IMR-90 (cell line): ENCODE measurements at regions not wholly inside any gene's neighbourhood (a gene's known extent, or its start where the extent isn't known, plus 50 kb on each side); places are given as distances from the start of the nearest gene placed in this dataset.

ENCODE experiments used
- ATAC-seq: fragments of 200-7000 bp; cut with Tn5 transposase; 2 replicates; pipeline ENCODE4 v1.9.1; 2020; ENCODE audit warnings: low read depth, mild to moderate bottlenecking, moderate library complexity
- BruUV-seq: library from RNA; stranded (reverse); fragments of 400-500 nt; replicated peaks from 2 replicates; lab custom pipeline; 2021; lab: Mats Ljungman, UMichigan
- CTCF ChIA-PET: fragments of 300-600 bp; formaldehyde crosslinking; extraction: SDS; loops from one replicate; lab custom pipeline; 2021; ENCODE audit warnings: antibody characterized with exemption; lab: Yijun Ruan, JAX
- POLR2A ChIA-PET: fragments of 300-600 bp; sonication (Branson Sonifier 250); formaldehyde crosslinking; loops from one replicate; lab custom pipeline; 2022; ENCODE audit warnings: antibody characterized with exemption; ENCODE audit not compliant: unreplicated experiment; lab: Charles Lee
- DNase-seq: peaks from one replicate; pipeline ENCODE4 v3.0.0; 2013
- H2AFZ ChIP-seq: replicated peaks from 2 replicates; pipeline ENCODE3; 2013; ENCODE audit warnings: low read length, mild to moderate bottlenecking; ENCODE audit not compliant: poor library complexity
- H2AK5ac ChIP-seq: 2 replicates; pipeline ENCODE4 v1.6.1; 2013; ENCODE audit warnings: low read depth, low read length, inconsistent platforms
- H2AK9ac ChIP-seq: replicated peaks from 2 replicates; pipeline ENCODE3; 2013; ENCODE audit warnings: mild to moderate bottlenecking, low read depth, low read length, moderate library complexity; ENCODE audit not compliant: poor library complexity
- H2BK120ac ChIP-seq: 2 replicates; pipeline ENCODE4 v1.6.1; 2013; ENCODE audit warnings: low read depth, low read length, inconsistent platforms
- H2BK15ac ChIP-seq: 3 replicates; pipeline ENCODE4 v1.6.1; 2013; ENCODE audit warnings: low read depth, low read length, inconsistent platforms
- H2BK20ac ChIP-seq: 2 replicates; pipeline ENCODE4 v1.6.1; 2013; ENCODE audit warnings: low read depth, mild to moderate bottlenecking, inconsistent platforms, low read length, moderate library complexity
- H2BK5ac ChIP-seq: 2 replicates; pipeline ENCODE4 v1.6.1; 2013; ENCODE audit warnings: mild to moderate bottlenecking, low read depth, low read length, inconsistent platforms; ENCODE audit not compliant: poor library complexity, severe bottlenecking
- H3K14ac ChIP-seq: replicated peaks from 2 replicates; pipeline ENCODE4 v1.6.1; 2013; ENCODE audit warnings: low read depth, low read length, inconsistent platforms
- H3K18ac ChIP-seq: 2 replicates; pipeline ENCODE4 v1.6.1; 2013; ENCODE audit warnings: low read depth, low read length, control low read depth
- H3K23ac ChIP-seq: 2 replicates; pipeline ENCODE4 v1.6.1; 2013; ENCODE audit warnings: low read depth, low read length, inconsistent platforms
- H3K27ac ChIP-seq: 2 replicates; pipeline ENCODE4 v1.5.1; 2013; ENCODE audit warnings: mild to moderate bottlenecking, control low read depth, low read length; ENCODE audit not compliant: insufficient read depth
- H3K27me3 ChIP-seq: 2 replicates; pipeline ENCODE4 v1.6.1; 2013; ENCODE audit warnings: low read length; ENCODE audit not compliant: control insufficient read depth, insufficient read depth
- H3K36me3 ChIP-seq: 2 replicates; pipeline ENCODE4 v1.6.1; 2013; ENCODE audit warnings: low read length, mixed read lengths; ENCODE audit not compliant: control insufficient read depth, insufficient read depth
- H3K4ac ChIP-seq: 2 replicates; pipeline ENCODE4 v1.6.1; 2013; ENCODE audit warnings: low read depth, low read length, inconsistent platforms
- H3K4me1 ChIP-seq: 2 replicates; pipeline ENCODE4 v1.6.1; 2013; ENCODE audit warnings: low read length, mixed read lengths; ENCODE audit not compliant: control insufficient read depth, insufficient read depth
- H3K4me2 ChIP-seq: 2 replicates; pipeline ENCODE4 v1.6.1; 2013; ENCODE audit warnings: low read depth, mild to moderate bottlenecking, control low read depth, low read length, moderate library complexity
- H3K4me3 ChIP-seq: 2 replicates; pipeline ENCODE4 v1.5.1; 2013; ENCODE audit warnings: low read depth, mild to moderate bottlenecking, control low read depth, low read length, moderate library complexity; ENCODE audit not compliant: insufficient read depth
- H3K56ac ChIP-seq: 2 replicates; pipeline ENCODE4 v1.6.1; 2013; ENCODE audit warnings: low read length, inconsistent platforms; ENCODE audit not compliant: insufficient read depth; ENCODE audit errors: extremely low read depth
- H3K79me1 ChIP-seq, 2 experiments: 2 replicates each; pipeline ENCODE4 v1.6.1; 2013; ENCODE audit warnings: low read length in 2 of 2, inconsistent platforms in 1 of 2, low read depth in 1 of 2
- H3K9ac ChIP-seq: 2 replicates; pipeline ENCODE4 v1.6.1; 2013; ENCODE audit warnings: low read depth, low read length, control low read depth
- H3K9me1 ChIP-seq: 2 replicates; pipeline ENCODE4 v1.6.1; 2013; ENCODE audit warnings: low read length, inconsistent platforms; ENCODE audit not compliant: insufficient read depth
- H3K9me3 ChIP-seq: 2 replicates; pipeline ENCODE4 v1.6.1; 2013; ENCODE audit warnings: low read length; ENCODE audit not compliant: control insufficient read depth, insufficient read depth
- H4K20me1 ChIP-seq: 2 replicates; pipeline ENCODE4 v1.6.1; 2013; ENCODE audit warnings: low read length, inconsistent platforms; ENCODE audit not compliant: insufficient read depth
- H4K5ac ChIP-seq: 2 replicates; pipeline ENCODE4 v1.6.1; 2013; ENCODE audit warnings: mild to moderate bottlenecking, low read depth, low read length, control low read depth
- H4K8ac ChIP-seq, 2 experiments: 2 replicates each; pipeline ENCODE4 v1.6.1; 2013; ENCODE audit warnings: low read depth in 2 of 2, low read length in 2 of 2, control low read depth in 1 of 2, inconsistent platforms in 1 of 2
- H4K91ac ChIP-seq: 2 replicates; pipeline ENCODE4 v1.6.1; 2013; ENCODE audit warnings: low read depth, low read length, inconsistent platforms; ENCODE audit not compliant: insufficient read depth
- BHLHE40 ChIP-seq: fragments of 150-350 bp; IDR thresholded peaks from 2 replicates; pipeline ENCODE4 v1.6.1; 2016; ENCODE audit warnings: mild to moderate bottlenecking, low read depth, low read length
- CEBPB ChIP-seq: IDR thresholded peaks from 2 replicates; pipeline ENCODE4 v1.6.1; 2012; ENCODE audit warnings: low read depth, low read length, improper control_type of control experiment
- CHD1 ChIP-seq: IDR thresholded peaks from 2 replicates; pipeline ENCODE4 v1.6.1; 2012; ENCODE audit warnings: low read depth, low read length, improper control_type of control experiment
- FOS ChIP-seq: fragments of 150-350 bp; IDR thresholded peaks from 2 replicates; pipeline ENCODE4 v1.6.1; 2016; ENCODE audit warnings: low read depth, low read length
- MAFK ChIP-seq: IDR thresholded peaks from 2 replicates; pipeline ENCODE4 v1.6.1; 2012; ENCODE audit warnings: low read depth, low read length, improper control_type of control experiment
- MAZ ChIP-seq: IDR thresholded peaks from 2 replicates; pipeline ENCODE4 v1.6.1; 2012; ENCODE audit warnings: low read depth, mild to moderate bottlenecking, low read length, improper control_type of control experiment, moderate library complexity, borderline replicate concordance
- NFE2L2 ChIP-seq: fragments of 150-350 bp; IDR thresholded peaks from 2 replicates; pipeline ENCODE4 v1.6.1; 2016; ENCODE audit warnings: low read depth, mild to moderate bottlenecking, low read length
- RFX5 ChIP-seq: IDR thresholded peaks from 2 replicates; pipeline ENCODE4 v1.8.0; 2012; ENCODE audit warnings: low read depth, mild to moderate bottlenecking, low read length, moderate library complexity
- SMC3 ChIP-seq: fragments of 150-350 bp; IDR thresholded peaks from 2 replicates; pipeline ENCODE4 v1.6.1; 2016; ENCODE audit warnings: low read depth, mild to moderate bottlenecking, antibody characterized with exemption, low read length, moderate library complexity
- WGBS, 2 experiments: methylation state at CpG; one replicate each; pipeline versions ENCODE4 v1.1.5 to v1.1.7; 2013; ENCODE audit warnings: missing lambda C conversion rate in 2 of 2; ENCODE audit not compliant: insufficient read length in 1 of 2; ENCODE audit errors: extremely low coverage in 2 of 2; 5-methylcytosine and 5-hydroxymethylcytosine counted together
- dilution Hi-C: fragments of 300-500 bp; cut with HindIII; formaldehyde crosslinking; loops from one replicate; pipeline ENCODE4 v1.14.3; 2018; ENCODE audit warnings: low sequenced_read_pairs; ENCODE audit not compliant: unreplicated experiment
- in situ Hi-C: fragments of 300-500 bp; cut with MboI; formaldehyde crosslinking; loops from 3 replicates; pipeline ENCODE4 v1.14.3; 2019; ENCODE audit warnings: low sequenced_read_pairs, inconsistent platforms, mixed read lengths
- intact Hi-C: fragments of 100-400 bp; cut with micrococcal nuclease; formaldehyde crosslinking; loops from 2 replicates; pipeline ENCODE4 v1.10.0; 2022
- TF ChIP-seq, protein P1 (sequence below): fragments of 150-350 bp; IDR thresholded peaks from 2 replicates; pipeline ENCODE4 v1.6.1; 2016; ENCODE audit warnings: low read depth, mild to moderate bottlenecking, low read length, moderate library complexity, borderline replicate concordance
- TF ChIP-seq, protein P2 (sequence below): fragments of 150-350 bp; IDR thresholded peaks from 2 replicates; pipeline ENCODE4 v1.6.1; 2017; ENCODE audit warnings: mild to moderate bottlenecking, antibody characterized with exemption, low read length, low read depth
- TF ChIP-seq, protein P3 (sequence below): conservative IDR thresholded peaks from 2 replicates; pipeline ENCODE4 v1.5.1; 2012; ENCODE audit warnings: mild to moderate bottlenecking, low read depth, low read length, improper control_type of control experiment

DNA sequence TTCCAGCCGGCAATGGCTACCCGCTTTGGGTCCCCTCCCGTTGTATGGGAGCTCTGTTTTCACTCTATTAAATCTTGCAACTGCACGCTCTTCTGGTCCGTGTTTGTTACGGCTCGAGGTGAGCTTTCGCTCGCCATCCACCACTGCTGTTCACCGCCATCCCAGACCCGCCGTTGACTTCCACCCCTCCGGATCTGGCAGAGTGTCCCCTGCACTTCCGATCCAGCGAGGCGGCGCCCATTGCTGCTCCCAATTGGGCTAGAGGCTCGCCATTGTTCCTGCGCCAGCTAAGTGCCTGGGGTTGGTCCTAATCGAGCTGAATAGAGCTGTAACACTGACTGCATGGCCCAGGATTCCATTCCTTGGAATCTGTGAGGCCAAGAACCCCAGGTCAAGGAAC, 359.9 kb downstream of the CTTN start:
- H4K20me1 ChIP-seq: no peaks in the 10 kb centered on the region; the same call in none of the 2 replicates
- H3K4me2 ChIP-seq: no peak overlapping the region
- H3K27ac ChIP-seq: no peak overlapping the region
- no peak overlapping the region for H3K56ac ChIP-seq
- DNase-seq: no peak
- H3K4me1 ChIP-seq: no peaks in the 10 kb centered on the region
- intact Hi-C loops: no loop called here
- H2BK20ac ChIP-seq: no peak overlapping the region
- H3K36me3 ChIP-seq: no peaks in the 10 kb centered on the region
- H3K27me3 ChIP-seq: no peaks in the 10 kb centered on the region; the same call in 1 of the 2 replicates
- WGBS, 2 experiments: 81% methylated on average over 17 of the region's 20 CpGs; no CpG with 5 or more reads in 1 of the 2 experiments
- no peak overlapping the region for H4K8ac ChIP-seq
- H3K4ac ChIP-seq: no peak overlapping the region
- no peak overlapping the region for H2BK15ac ChIP-seq
- ChIA-PET POLR2A (no interaction called here), CTCF (no interaction called here)
- BruUV-seq: no TSS peak
- H4K91ac ChIP-seq: no peak overlapping the region
- TF ChIP-seq, protein P1, sequence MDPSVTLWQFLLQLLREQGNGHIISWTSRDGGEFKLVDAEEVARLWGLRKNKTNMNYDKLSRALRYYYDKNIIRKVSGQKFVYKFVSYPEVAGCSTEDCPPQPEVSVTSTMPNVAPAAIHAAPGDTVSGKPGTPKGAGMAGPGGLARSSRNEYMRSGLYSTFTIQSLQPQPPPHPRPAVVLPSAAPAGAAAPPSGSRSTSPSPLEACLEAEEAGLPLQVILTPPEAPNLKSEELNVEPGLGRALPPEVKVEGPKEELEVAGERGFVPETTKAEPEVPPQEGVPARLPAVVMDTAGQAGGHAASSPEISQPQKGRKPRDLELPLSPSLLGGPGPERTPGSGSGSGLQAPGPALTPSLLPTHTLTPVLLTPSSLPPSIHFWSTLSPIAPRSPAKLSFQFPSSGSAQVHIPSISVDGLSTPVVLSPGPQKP: no peak
- TF ChIP-seq MAZ (no peak), NFE2L2 (no peak), CHD1 (no peak), MAFK (no peak), CEBPB (no peak), SMC3 (no peak), RFX5 (no peak), BHLHE40 (no peak), FOS (no peak)
- TF ChIP-seq, protein P2, sequence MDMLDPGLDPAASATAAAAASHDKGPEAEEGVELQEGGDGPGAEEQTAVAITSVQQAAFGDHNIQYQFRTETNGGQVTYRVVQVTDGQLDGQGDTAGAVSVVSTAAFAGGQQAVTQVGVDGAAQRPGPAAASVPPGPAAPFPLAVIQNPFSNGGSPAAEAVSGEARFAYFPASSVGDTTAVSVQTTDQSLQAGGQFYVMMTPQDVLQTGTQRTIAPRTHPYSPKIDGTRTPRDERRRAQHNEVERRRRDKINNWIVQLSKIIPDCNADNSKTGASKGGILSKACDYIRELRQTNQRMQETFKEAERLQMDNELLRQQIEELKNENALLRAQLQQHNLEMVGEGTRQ: no peak
- TF ChIP-seq, protein P3, sequence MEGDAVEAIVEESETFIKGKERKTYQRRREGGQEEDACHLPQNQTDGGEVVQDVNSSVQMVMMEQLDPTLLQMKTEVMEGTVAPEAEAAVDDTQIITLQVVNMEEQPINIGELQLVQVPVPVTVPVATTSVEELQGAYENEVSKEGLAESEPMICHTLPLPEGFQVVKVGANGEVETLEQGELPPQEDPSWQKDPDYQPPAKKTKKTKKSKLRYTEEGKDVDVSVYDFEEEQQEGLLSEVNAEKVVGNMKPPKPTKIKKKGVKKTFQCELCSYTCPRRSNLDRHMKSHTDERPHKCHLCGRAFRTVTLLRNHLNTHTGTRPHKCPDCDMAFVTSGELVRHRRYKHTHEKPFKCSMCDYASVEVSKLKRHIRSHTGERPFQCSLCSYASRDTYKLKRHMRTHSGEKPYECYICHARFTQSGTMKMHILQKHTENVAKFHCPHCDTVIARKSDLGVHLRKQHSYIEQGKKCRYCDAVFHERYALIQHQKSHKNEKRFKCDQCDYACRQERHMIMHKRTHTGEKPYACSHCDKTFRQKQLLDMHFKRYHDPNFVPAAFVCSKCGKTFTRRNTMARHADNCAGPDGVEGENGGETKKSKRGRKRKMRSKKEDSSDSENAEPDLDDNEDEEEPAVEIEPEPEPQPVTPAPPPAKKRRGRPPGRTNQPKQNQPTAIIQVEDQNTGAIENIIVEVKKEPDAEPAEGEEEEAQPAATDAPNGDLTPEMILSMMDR: no peak
- H3K14ac ChIP-seq: no peak overlapping the region
- in situ Hi-C loops: no loop called here
- H3K9ac ChIP-seq: no peak overlapping the region
- H2AK9ac ChIP-seq: no peak overlapping the region
- H2AK5ac ChIP-seq: no peak overlapping the region
- no peak overlapping the region for H2AFZ ChIP-seq
- H3K18ac ChIP-seq: no peak overlapping the region
- H3K9me3 ChIP-seq: peaks cover 2% of the 10 kb centered on the region; the same call in 1 of the 2 replicates
- dilution Hi-C loops: no loop called here
- no peaks in the 10 kb centered on the region for H3K9me1 ChIP-seq
- no peak overlapping the region for H2BK5ac ChIP-seq
- H3K4me3 ChIP-seq: no peak overlapping the region
- no peaks in the 10 kb centered on the region for H3K79me1 ChIP-seq
- H4K5ac ChIP-seq: no peak overlapping the region
- ATAC-seq: no peak
- no peak overlapping the region for H3K23ac ChIP-seq
- no peak overlapping the region for H2BK120ac ChIP-seq
